ENCODE measurements at regions not wholly inside any gene's neighbourhood (a gene's known extent, or its start where the extent isn't known, plus 50 kb on each side); places are given as distances from the start of the nearest gene placed in this dataset.

DNA sequence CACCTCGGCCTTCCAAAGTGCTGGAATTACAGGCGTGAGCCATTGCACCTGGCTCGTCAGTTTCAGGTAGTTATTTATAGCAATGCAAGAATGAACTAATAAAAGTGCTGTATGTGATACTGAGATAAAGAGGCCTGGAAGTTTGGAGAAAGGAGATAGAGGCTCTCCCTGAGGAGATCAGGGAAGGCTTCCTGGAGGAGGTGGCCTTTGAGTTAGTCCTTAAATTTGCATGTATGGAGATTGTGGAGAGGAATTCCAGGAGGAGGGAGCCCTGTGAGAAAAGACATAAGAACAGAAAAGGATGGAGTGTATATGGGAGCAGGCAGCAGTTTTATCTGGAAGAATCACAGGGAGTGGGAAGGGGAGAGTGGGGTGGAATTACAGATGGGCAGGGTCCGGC, 276.6 kb upstream of the EEF2KMT start:
- TF ChIP-seq CTCF (IDR thresholded peaks at IDR 0.05) (no peak), POLR2AphosphoS5 (IDR thresholded peaks at IDR 0.05) (no peak)
